HL-60 (cell line): ENCODE measurements at regions not wholly inside any gene's neighbourhood (a gene's known extent, or its start where the extent isn't known, plus 50 kb on each side); places are given as distances from the start of the nearest gene placed in this dataset.

Source experiments
- CTCF ChIP-seq: IDR thresholded peaks from one replicate; pipeline ENCODE4 v1.5.1; 2011; ENCODE audit warnings: low read length, control low read depth, inconsistent platforms; ENCODE audit not compliant: insufficient read depth
- POLR2AphosphoS5 ChIP-seq: IDR thresholded peaks from 2 replicates; pipeline ENCODE4 v1.6.1; 2012; ENCODE audit warnings: low read depth
- REST ChIP-seq: IDR thresholded peaks from 2 replicates; pipeline ENCODE4 v1.6.1; 2012; ENCODE audit warnings: low read depth; ENCODE audit not compliant: insufficient replicate concordance

DNA sequence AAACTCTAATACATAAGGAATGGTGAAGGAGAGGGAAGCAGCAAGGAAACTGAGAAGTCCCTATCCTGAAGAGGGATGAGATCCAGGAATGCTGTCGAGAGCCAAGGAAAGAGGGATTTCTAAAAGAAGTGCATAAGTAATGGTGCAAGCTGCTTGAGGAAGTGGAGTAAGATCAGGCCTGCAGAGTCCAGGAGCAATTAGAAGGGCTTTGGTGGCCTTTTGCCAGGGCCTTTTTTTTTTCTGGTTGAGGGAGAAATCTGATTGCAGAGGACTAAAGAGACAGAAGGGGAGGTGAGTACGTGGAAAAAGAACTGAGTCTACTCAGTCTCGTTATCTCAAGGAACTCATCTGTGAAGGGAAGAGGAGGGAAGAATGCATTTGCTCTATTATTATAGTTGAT is 396.2 kb downstream of the UTRN start:
- TF ChIP-seq CTCF: no peak
- no peak for TF ChIP-seq POLR2AphosphoS5
- no peak for TF ChIP-seq REST
